ENCODE measurements at regions not wholly inside any gene's neighbourhood (a gene's known extent, or its start where the extent isn't known, plus 50 kb on each side); places are given as distances from the start of the nearest gene placed in this dataset.

DNA sequence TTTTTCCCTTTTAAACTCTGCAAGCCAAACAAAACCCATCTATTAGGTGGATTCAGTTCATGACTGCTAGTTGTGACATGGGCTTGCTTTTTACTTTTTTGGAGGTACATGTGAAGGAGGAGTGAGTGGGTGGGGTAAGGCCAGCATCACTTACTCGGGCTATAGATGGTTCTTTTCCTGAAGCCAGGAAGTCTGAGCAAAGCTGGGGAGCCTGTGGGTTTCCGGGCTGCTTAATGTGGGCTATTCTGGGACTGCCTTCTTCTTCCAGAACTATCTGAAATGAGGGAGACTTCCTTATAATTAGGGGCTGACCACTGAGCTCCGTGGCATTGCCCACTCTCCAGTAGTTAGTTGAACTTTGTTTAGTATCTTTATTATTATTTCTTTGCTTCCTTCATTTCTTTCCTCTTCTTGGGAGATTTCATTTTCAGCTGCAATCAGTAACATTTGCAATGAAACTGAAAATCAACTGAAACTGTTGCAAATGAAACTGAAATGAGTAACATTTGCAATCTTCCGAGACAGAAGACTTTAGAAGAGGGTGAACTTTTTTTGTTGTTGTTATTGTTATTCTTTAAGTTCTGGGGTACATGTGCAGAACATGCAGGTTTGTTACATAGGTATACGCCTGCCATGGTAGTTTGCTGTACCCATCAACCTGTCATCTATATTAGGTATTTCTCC, 204.9 kb downstream of the LRRC70 start:
- TF ChIP-seq, protein P1, sequence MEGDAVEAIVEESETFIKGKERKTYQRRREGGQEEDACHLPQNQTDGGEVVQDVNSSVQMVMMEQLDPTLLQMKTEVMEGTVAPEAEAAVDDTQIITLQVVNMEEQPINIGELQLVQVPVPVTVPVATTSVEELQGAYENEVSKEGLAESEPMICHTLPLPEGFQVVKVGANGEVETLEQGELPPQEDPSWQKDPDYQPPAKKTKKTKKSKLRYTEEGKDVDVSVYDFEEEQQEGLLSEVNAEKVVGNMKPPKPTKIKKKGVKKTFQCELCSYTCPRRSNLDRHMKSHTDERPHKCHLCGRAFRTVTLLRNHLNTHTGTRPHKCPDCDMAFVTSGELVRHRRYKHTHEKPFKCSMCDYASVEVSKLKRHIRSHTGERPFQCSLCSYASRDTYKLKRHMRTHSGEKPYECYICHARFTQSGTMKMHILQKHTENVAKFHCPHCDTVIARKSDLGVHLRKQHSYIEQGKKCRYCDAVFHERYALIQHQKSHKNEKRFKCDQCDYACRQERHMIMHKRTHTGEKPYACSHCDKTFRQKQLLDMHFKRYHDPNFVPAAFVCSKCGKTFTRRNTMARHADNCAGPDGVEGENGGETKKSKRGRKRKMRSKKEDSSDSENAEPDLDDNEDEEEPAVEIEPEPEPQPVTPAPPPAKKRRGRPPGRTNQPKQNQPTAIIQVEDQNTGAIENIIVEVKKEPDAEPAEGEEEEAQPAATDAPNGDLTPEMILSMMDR (IDR thresholded peaks at IDR 0.05): no peak
- no peak for TF ChIP-seq POLR2A (IDR thresholded peaks at IDR 0.05)
